GM12892 (cell line): ENCODE measurements at regions not wholly inside any gene's neighbourhood (a gene's known extent, or its start where the extent isn't known, plus 50 kb on each side); places are given as distances from the start of the nearest gene placed in this dataset.

Experiments
- DNase-seq: peaks from one replicate; pipeline ENCODE4 v3.0.0; 2011; ENCODE audit not compliant: insufficient read length
- FAIRE-seq: peaks from 2 replicates; lab custom pipeline; 2011; peaks lifted over from hg19 to GRCh38; lab: Jason Lieb, UNC
- POLR2A ChIP-seq: IDR thresholded peaks from 2 replicates; pipeline ENCODE4 v1.6.1; 2011; ENCODE audit warnings: low read depth, low read length, control low read depth
- POLR2AphosphoS5 ChIP-seq: IDR thresholded peaks from 2 replicates; pipeline ENCODE4 v1.6.1; 2011; ENCODE audit warnings: low read depth, low read length, control low read depth
- TAF1 ChIP-seq: IDR thresholded peaks from 2 replicates; pipeline ENCODE4 v1.6.1; 2011; ENCODE audit warnings: low read depth, mild to moderate bottlenecking, control low read depth, low read length, borderline replicate concordance

- TF ChIP-seq POLR2A = no peak
- DNase-seq (no peak), FAIRE-seq (no peak)
Observed at GRCh38 chr13:78239714-78240113, 321.1 kb upstream of the EDNRB start.

GRCh38 chr13:78238911-78239310 lies 320.3 kb upstream of the EDNRB start:
- DNase-seq = no peak
- TF ChIP-seq POLR2A = no peak
- TF ChIP-seq POLR2AphosphoS5 = no peak
- TF ChIP-seq TAF1 = no peak
- FAIRE-seq = no peak

GRCh38 chr13:78228940-78229339 lies 310.3 kb upstream of the EDNRB start:
- no peak for TF ChIP-seq TAF1
- no peak for TF ChIP-seq POLR2A
- no peak for TF ChIP-seq POLR2AphosphoS5
- FAIRE-seq (no peak), DNase-seq (no peak)

DNA sequence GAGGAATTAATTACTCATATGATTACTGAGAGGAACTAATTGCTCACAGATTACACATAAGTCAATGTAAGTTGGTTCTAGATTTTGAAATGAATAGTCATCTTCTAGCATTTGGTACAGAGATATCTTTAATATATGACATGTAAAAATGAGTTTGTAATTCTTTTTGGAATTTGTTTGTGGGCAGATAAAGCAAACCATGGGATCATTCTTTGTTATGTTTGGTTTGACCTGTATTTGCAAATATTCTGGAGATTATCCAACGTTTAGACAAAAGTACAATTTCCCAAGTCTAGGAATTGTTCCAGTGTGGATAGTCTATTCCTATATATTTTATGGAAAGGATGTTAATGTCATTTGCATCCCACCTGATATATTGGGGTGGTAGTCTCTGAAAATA lies 309.6 kb upstream of the EDNRB start:
- DNase-seq (no peak), FAIRE-seq (no peak)
- TF ChIP-seq POLR2A = no peak
- no peak for TF ChIP-seq TAF1
- TF ChIP-seq POLR2AphosphoS5 = no peak

GRCh38 chr13:78227709-78228108 lies 309.1 kb upstream of the EDNRB start:
- TF ChIP-seq TAF1 = no peak
- no peak for TF ChIP-seq POLR2A
- no peak for TF ChIP-seq POLR2AphosphoS5
- no peak for FAIRE-seq
- no peak for DNase-seq

- no peak for DNase-seq
- FAIRE-seq = no peak
- TF ChIP-seq TAF1 (no peak), POLR2AphosphoS5 (no peak), POLR2A (no peak)
Observed at GRCh38 chr13:78215458-78216108, 297.0 kb upstream of the EDNRB start.

DNA sequence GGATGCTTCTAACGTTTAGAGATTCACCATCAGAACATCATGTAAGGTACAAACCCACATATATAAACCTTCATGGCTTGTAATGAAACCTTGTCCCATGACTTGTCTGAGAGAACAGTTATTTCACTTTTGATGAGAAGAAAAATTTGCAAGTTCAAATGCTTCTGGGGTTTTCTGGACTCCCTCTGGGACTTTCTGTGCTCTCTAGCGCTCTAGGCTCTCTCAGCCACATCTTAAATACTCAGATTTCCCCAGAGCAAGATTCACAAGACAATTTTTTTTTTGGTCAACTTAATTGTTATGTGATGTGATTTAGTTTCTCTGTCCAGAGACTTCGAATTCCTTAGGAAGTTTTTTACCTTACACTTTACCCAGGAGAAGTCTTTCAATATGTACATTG lies 282.8 kb upstream of the EDNRB start:
- no peak for TF ChIP-seq POLR2A
- TF ChIP-seq TAF1 = no peak
- TF ChIP-seq POLR2AphosphoS5 = no peak
- FAIRE-seq (peak; percentile 9), DNase-seq (no peak)

GRCh38 chr13:78198821-78199220 lies 280.2 kb upstream of the EDNRB start:
- TF ChIP-seq POLR2A = no peak
- no peak for TF ChIP-seq POLR2AphosphoS5
- no peak for TF ChIP-seq TAF1
- DNase-seq = no peak
- FAIRE-seq = no peak

DNA sequence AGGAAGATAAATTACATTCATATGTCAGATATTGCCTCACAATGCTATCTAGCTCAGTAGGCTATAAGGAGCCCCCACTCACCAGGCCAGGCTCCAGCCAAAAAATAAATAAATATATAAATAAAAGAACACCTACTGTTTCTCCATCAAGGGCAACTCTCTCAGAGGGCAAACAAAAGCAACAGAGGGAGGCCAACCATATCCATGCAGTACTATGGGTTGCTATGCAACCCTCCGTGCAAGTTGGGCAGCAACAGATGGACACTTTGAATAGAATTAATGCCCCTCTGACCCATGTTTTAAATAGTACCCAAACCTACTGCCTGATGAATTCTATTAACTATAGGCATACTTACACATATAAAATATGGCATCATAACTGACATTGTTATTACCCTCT lies 279.8 kb upstream of the EDNRB start:
- FAIRE-seq (no peak), DNase-seq (no peak)
- TF ChIP-seq TAF1 (no peak), POLR2AphosphoS5 (no peak), POLR2A (no peak)

DNA sequence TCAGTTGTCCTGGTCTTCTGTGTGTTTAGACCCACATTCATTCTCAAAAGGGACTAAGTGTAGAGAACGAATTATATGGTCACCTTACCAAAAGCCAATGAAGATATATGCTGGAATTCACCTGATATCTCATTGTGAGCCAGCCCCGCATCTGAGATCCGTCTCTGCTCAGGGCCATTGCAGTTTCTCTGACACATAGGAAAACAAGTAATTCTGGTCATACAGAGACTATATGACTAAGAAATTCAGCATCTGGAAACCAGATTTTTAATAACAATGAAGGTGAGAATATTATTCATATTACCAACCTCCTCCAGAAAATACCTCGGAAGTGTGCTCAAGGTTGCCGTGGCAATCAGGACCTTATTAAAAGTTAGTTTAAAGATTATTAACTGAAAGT lies 278.6 kb upstream of the EDNRB start:
- DNase-seq = no peak
- TF ChIP-seq POLR2AphosphoS5 = no peak
- no peak for TF ChIP-seq POLR2A
- TF ChIP-seq TAF1 = no peak
- no peak for FAIRE-seq

GRCh38 chr13:78194904-78195639 lies 276.4 kb upstream of the EDNRB start:
- no peak for DNase-seq
- no peak for TF ChIP-seq POLR2A
- no peak for TF ChIP-seq TAF1
- no peak for TF ChIP-seq POLR2AphosphoS5

DNA sequence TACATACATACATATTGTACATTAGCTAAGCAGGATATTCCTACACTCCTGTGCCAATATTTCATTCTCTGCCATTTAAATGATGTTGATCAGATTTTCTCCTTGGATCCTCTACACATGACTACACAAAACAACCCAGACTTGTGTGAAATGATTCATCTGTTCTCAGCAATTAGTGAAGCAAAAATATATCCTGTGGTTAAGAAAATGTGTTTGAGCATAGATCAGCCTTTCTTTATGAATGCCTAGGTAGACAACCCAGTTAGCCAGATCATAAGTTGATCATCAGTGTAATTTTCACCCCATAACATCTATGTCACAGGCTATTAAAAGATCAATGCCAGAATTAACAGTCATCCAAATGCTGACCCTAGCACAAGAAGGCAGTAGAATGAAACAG lies 275.2 kb upstream of the EDNRB start:
- DNase-seq (no peak), FAIRE-seq (no peak)
- TF ChIP-seq POLR2A (no peak), TAF1 (no peak)

More at GRCh38 chr13:78194904-78195639, 276.4 kb upstream of the EDNRB start:
- no peak for FAIRE-seq

GRCh38 chr13:78192716-78193115 lies 274.1 kb upstream of the EDNRB start:
- DNase-seq = no peak
- TF ChIP-seq TAF1 = no peak
- TF ChIP-seq POLR2AphosphoS5 = no peak
- TF ChIP-seq POLR2A = no peak
- FAIRE-seq = no peak
